Inflammatory macrophage treated with lipopolysaccharide for 1 hour (primary cell): ENCODE measurements at regions not wholly inside any gene's neighbourhood (a gene's known extent, or its start where the extent isn't known, plus 50 kb on each side); places are given as distances from the start of the nearest gene placed in this dataset.

ENCODE experiments used
- DNase-seq, 2 donors: peaks; one replicate each; pipeline ENCODE4 v3.0.0-alpha.2; 2020 to 2022

DNA sequence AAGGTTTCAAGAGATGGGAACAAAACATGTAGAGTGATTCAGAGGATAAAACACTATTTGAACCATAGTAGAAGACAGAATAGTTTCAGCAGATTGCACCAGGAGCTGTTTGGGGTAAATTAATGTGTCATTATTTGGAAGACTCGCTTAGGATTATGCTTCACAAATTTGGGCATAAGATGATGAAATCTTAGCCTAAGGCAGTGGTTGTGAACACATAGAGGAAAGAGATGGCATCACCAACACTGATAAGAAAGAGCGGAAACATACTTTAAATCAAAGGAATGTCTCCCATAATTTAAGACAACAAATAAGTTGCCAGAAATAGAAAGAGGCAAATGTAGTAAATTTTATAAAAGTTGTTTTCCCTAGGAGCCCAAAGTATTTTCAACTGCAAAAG is 66.1 kb upstream of the TBCA start:
- no peak for DNase-seq

DNA sequence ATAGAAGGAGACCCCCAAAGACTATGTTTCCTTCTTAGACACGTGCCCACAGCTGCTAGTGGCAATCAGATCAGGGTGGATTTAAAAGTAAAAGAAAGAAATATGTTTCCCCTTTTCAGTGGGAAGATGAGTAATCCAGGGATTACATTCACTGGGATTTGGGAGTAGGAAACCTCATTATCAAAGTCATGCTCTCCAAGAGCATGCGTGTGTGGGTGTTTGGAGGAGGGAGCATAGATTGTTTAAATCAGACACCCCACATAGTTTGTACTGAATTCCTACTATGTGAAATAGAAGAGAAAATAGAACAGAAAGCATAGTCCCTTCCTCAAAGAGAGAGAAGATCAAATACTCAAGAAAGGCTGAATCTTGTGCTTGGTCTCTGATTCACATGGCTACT is 65.5 kb upstream of the TBCA start:
- peak in 1 of 2 donors; percentile 19 for DNase-seq

DNA sequence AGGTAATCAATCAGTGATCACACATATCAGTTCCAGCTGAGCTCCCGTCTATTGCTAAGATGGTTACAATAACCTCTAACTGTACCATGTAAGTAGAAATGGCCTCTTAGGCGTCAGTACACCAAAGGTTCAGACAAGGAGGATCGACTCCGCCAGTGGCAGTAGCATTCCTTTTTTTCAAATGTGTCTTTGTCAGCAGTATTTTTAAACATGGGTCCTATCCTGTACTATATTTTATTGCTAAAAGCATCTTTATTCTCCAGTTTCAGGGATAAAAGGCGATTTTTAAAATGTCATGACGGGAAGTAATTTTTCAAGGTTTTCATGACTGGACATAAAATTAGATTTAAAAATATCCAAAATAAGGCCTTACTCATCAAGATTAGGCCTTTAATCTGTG is 64.8 kb upstream of the TBCA start:
- DNase-seq = no peak

DNA sequence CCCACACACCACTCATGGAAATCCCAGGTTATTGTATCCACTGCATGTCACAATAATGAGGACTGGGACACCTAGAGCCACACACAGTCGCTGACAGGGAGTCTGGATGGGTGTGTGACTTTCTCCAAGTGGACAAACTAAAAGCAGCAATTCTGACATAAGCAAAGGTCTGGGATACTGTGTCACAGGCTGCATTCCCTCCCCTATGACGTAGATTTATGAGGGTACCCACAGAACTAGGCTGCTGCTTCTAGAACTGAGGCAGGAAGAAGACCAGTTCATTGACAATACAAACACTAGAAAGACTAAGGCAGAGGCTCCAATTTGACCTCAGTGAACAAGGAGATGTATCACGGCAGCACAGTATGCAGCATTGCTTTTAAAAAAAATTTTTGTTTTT is 63.6 kb upstream of the TBCA start:
- no peak for DNase-seq

DNA sequence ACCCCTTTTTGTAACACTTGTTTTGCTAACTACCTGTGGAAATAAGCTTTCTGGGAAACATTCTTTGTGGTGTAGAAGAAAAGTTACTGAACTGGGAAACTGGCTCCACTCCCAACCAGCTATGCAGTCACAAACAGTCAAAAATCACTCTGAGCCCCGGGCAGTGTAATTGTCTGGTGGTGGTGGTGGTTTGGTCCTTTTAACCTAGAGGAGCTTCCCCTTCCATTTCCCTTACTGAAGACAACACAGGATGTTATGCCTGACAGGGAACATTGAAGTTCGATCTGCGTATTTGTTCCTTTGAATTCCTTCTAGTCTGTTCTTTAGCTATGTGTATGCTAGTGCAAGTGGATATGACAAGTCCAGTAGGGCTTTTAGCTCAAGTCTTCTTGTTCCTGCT is 56.8 kb upstream of the TBCA start:
- no peak for DNase-seq

DNA sequence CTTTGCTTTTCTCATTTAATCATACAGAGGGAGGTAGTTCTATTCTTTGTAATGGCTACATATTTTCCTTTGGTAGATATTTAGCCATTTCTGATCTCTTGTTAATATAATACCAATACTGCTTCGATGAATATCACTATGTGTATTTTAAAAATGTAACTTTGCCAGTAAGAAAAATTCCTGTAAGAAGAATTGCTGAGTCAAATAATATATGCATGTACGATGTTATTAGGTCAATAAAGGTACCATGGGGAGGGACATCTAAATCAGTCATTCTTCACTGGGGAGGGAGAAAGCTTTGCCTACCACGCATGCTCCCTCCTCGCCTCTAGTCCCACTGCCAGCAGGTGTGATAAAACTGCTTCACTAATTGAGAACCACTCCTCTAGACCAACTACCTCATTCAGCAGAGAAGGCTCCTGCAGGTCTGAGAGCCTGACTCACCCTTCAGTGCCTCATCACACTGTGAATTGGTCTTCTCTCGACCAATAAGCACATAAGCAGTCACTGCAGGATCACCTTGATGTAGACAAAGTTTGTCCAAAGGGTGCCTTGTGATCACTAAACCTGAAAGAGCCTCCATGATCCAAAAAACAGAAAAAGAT is 56.1 kb upstream of the TBCA start:
- no peak for DNase-seq

DNA sequence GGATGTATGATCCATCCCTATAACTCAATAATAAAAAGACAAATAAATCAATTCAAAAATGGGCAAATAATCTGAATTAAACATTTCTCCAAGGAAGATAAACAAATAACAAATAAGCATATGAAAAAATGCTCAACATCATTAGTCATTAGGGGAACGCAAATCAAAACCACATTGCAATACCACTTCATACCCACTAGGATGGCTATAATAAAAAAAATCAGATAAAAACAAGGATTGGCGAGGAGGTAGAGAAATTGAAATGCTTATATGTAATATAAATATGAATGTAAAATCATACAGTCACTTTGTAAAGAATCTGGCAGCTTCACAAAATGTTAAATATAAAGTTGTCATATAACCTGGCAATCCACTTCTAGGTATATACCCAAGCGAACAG is 52.3 kb upstream of the TBCA start:
- DNase-seq = no peak
